ENCODE measurements at regions not wholly inside any gene's neighbourhood (a gene's known extent, or its start where the extent isn't known, plus 50 kb on each side); places are given as distances from the start of the nearest gene placed in this dataset.

DNA sequence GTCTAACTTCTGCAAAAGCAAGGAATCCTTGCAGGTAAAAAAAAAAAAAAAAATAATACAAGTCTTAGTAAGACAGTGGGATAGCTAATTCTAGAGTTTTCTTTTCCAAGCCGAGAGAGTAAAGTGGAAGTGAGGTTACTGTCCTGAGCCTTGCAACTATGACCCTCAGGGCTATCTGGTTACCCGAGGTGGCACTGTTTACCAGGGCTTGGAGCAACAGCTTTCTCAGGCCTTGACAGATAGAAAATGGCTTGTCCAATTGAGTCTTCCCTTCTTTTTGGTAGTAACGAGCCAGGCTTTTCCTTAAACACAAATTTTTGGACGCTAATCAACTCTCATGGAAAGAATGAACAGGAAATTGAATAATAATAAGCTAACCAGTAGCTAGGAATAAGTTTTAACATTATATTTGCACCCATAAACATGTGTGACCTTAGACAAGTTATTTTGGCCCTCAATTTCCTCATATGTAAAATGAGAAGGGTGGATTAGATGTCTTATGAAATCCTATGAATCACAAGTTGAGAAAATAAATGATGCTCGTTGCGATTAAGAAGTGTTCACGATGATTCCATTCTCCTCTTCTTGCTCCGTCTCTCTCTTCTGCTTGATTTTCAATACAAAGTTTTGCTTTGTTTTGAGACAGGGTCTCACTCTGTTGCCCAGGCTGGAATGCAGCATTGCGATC lies 236.9 kb upstream of the KBTBD8 start:
- TF ChIP-seq POLR2A (IDR thresholded peaks at IDR 0.05) (no peak), POLR2AphosphoS5 (IDR thresholded peaks at IDR 0.05; ENCODE audit: insufficient read depth in 1 of 2, low read depth in 1 of 2) (no peak)
- TF ChIP-seq, protein P1, sequence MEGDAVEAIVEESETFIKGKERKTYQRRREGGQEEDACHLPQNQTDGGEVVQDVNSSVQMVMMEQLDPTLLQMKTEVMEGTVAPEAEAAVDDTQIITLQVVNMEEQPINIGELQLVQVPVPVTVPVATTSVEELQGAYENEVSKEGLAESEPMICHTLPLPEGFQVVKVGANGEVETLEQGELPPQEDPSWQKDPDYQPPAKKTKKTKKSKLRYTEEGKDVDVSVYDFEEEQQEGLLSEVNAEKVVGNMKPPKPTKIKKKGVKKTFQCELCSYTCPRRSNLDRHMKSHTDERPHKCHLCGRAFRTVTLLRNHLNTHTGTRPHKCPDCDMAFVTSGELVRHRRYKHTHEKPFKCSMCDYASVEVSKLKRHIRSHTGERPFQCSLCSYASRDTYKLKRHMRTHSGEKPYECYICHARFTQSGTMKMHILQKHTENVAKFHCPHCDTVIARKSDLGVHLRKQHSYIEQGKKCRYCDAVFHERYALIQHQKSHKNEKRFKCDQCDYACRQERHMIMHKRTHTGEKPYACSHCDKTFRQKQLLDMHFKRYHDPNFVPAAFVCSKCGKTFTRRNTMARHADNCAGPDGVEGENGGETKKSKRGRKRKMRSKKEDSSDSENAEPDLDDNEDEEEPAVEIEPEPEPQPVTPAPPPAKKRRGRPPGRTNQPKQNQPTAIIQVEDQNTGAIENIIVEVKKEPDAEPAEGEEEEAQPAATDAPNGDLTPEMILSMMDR (IDR thresholded peaks at IDR 0.05), result no peak
